ENCODE measurements at regions not wholly inside any gene's neighbourhood (a gene's known extent, or its start where the extent isn't known, plus 50 kb on each side); places are given as distances from the start of the nearest gene placed in this dataset.
"Not testable (repeated sequence)": the region's sequence is repeated elsewhere in the genome, so short reads cannot be mapped to it uniquely, and the experiment has no call there.

GRCh38 chr13:55517312-55517711, 1623.4 kb upstream of the PRR20A start:
- no peak for DNase-seq

- no peak for DNase-seq
These were observed 1612.3 kb upstream of the PRR20A start for GRCh38 chr13:55528434-55528833.

- DNase-seq = no peak
These were observed 1606.4 kb upstream of the PRR20A start for GRCh38 chr13:55534306-55534705.

- no peak for DNase-seq
These were observed 1602.3 kb upstream of the PRR20A start for GRCh38 chr13:55538424-55538823.

- no peak for DNase-seq
These were observed 1597.7 kb upstream of the PRR20A start for GRCh38 chr13:55543053-55543452.

- no peak for DNase-seq
These were observed 1590.1 kb upstream of the PRR20A start for GRCh38 chr13:55550624-55551023.

GRCh38 chr13:55553701-55554100, 1587.0 kb upstream of the PRR20A start:
- DNase-seq = no peak

- no peak for DNase-seq
These were observed 1586.0 kb upstream of the PRR20A start for GRCh38 chr13:55554741-55555140.

GRCh38 chr13:55560331-55560730, 1580.4 kb upstream of the PRR20A start:
- DNase-seq = no peak

- DNase-seq = no peak
These were observed 1577.5 kb upstream of the PRR20A start for GRCh38 chr13:55563267-55563666.

GRCh38 chr13:55566334-55566733, 1574.4 kb upstream of the PRR20A start:
- DNase-seq = no peak

GRCh38 chr13:55566779-55567178, 1573.9 kb upstream of the PRR20A start:
- no peak for DNase-seq

- DNase-seq = no peak
These were observed 1572.7 kb upstream of the PRR20A start for GRCh38 chr13:55567721-55568625.

GRCh38 chr13:55569082-55569481, 1571.6 kb upstream of the PRR20A start:
- no peak for DNase-seq

- no peak for DNase-seq
These were observed 1571.2 kb upstream of the PRR20A start for GRCh38 chr13:55569514-55569913.

- DNase-seq = no peak
These were observed 1570.3 kb upstream of the PRR20A start for GRCh38 chr13:55570371-55570770.

- DNase-seq = no peak
These were observed 1569.4 kb upstream of the PRR20A start for GRCh38 chr13:55571237-55571867.

GRCh38 chr13:55572408-55572807, 1568.3 kb upstream of the PRR20A start:
- no peak for DNase-seq

GRCh38 chr13:55572862-55573261, 1567.9 kb upstream of the PRR20A start:
- DNase-seq = no peak

GRCh38 chr13:55573565-55573964, 1567.2 kb upstream of the PRR20A start:
- DNase-seq = no peak

GRCh38 chr13:55576389-55576788, 1564.3 kb upstream of the PRR20A start:
- no peak for DNase-seq

GRCh38 chr13:55577082-55577846, 1563.5 kb upstream of the PRR20A start:
- DNase-seq = no peak

- no peak for DNase-seq
These were observed 1562.9 kb upstream of the PRR20A start for GRCh38 chr13:55577847-55578210.

- DNase-seq = not testable (repeated sequence)
These were observed 1558.4 kb upstream of the PRR20A start for GRCh38 chr13:55582294-55582693.
